ENCODE measurements at regions not wholly inside any gene's neighbourhood (a gene's known extent, or its start where the extent isn't known, plus 50 kb on each side); places are given as distances from the start of the nearest gene placed in this dataset.
"Not testable (repeated sequence)": the region's sequence is repeated elsewhere in the genome, so short reads cannot be mapped to it uniquely, and the experiment has no call there.

DNA sequence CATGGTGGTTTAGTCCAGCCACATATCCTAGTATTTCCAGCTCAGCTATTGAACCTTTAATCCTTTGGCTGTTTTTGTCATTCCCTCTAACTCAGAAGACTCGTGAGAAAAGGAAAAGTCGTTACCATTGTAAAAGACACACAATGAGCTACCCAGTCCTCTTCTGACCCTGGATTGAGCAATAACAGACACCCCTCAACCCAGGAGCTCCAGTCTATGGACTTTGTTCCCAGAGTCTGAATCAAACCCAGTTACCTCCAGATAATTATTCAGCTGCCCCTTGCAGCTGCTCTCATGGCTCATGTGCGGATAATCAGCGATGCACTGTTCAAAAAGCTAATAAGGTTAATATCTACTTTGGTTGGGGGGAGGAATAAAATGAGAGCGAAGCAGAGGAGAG is 402.4 kb downstream of the BTG1 start:
- H3K9me3 Mint-ChIP-seq = no peaks in the 10 kb centered on the region
- H3K4me3 Mint-ChIP-seq = no peak overlapping the region
- DNase-seq (ENCODE audit: extremely low spot score, unreplicated experiment) = no peak
- H3K4me1 Mint-ChIP-seq (ENCODE audit: unreplicated experiment) = no peaks in the 10 kb centered on the region
- no peaks in the 10 kb centered on the region for H3K27me3 Mint-ChIP-seq
- no peak for TF ChIP-seq CTCF (conservative IDR thresholded peaks at IDR 0.05)
- no peak overlapping the region for H3K27ac Mint-ChIP-seq
- no peaks in the 10 kb centered on the region for H3K36me3 Mint-ChIP-seq

DNA sequence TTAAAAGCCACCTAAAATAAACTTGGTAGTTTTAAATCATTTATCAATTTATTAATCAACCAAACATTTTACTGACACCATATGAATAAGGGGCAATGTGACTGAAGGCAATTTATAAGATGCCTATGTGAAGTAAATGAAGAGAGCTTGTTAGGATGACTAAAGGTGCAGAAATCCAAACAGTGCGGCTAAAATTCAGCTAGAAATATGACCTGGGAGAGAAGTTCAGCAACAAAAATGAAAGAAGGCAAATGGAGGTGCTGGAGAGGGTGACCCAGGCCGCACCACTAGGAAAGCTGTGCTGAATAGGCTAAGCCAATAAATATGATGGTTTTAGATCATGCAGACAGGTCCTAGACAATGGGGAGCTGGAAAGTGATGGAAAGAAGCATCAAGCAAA is 403.7 kb downstream of the BTG1 start:
- no peaks in the 10 kb centered on the region for H3K9me3 Mint-ChIP-seq
- no peak for DNase-seq (ENCODE audit: extremely low spot score, unreplicated experiment)
- H3K4me1 Mint-ChIP-seq (ENCODE audit: unreplicated experiment) = no peaks in the 10 kb centered on the region
- H3K36me3 Mint-ChIP-seq = no peaks in the 10 kb centered on the region
- no peak for TF ChIP-seq CTCF (conservative IDR thresholded peaks at IDR 0.05)
- no peak overlapping the region for H3K27ac Mint-ChIP-seq
- no peaks in the 10 kb centered on the region for H3K27me3 Mint-ChIP-seq
- no peak overlapping the region for H3K4me3 Mint-ChIP-seq

GRCh38 chr12:91733846-91734245 is 411.8 kb downstream of the BTG1 start:
- not testable (repeated sequence) for H3K9me3 Mint-ChIP-seq; DNase-seq (ENCODE audit: extremely low spot score, unreplicated experiment); H3K4me1 Mint-ChIP-seq (ENCODE audit: unreplicated experiment); H3K27ac Mint-ChIP-seq; H3K27me3 Mint-ChIP-seq; H3K4me3 Mint-ChIP-seq; H3K36me3 Mint-ChIP-seq

DNA sequence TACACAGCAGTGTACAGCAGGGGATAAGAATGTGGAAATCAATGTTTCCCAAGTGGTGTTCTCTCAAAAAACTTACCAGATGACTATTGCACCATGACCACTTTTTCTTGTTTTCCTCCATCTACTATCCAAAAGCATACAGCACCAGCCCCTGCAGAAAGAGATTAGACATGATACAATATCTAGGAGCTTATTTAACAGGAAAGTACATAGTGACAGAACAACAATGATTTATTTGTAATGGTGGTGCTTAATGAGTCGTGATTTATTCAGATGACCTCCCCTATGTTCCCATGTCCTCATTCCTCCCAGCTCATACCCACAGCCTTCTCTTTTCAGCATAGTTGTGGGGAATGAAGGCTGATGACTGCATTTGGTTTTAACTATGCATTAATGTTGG is 413.6 kb downstream of the BTG1 start:
- no peak for TF ChIP-seq CTCF (conservative IDR thresholded peaks at IDR 0.05)
- Mint-ChIP-seq H3K4me3 (no peak overlapping the region), H3K27ac (no peak overlapping the region), H3K36me3 (no peaks in the 10 kb centered on the region), H3K4me1 (ENCODE audit: unreplicated experiment) (no peaks in the 10 kb centered on the region), H3K27me3 (no peaks in the 10 kb centered on the region), H3K9me3 (peaks cover 5% of the 10 kb centered on the region)
- DNase-seq (ENCODE audit: extremely low spot score, unreplicated experiment) = no peak

DNA sequence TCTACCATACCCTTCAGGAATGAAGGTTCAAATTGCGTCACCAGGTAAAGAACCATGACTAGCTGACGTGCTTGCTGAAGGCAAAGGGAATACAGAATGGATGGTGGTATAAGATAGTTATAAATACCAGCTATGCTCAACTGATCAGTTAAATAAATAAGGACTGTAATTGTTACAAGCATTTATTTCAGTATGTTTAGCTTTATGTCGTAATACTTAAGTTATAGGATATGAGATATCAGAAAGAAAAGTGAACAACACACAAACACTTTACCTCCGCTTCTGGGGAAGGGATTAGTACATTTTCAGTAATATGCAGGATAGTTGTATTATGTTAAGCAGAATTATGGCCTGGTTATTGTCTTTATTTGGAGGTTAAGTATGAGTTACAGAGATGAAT is 416.1 kb downstream of the BTG1 start:
- Mint-ChIP-seq H3K27me3 (no peaks in the 10 kb centered on the region), H3K4me1 (ENCODE audit: unreplicated experiment) (no peaks in the 10 kb centered on the region), H3K9me3 (no peaks in the 10 kb centered on the region), H3K4me3 (no peak overlapping the region), H3K36me3 (no peaks in the 10 kb centered on the region), H3K27ac (no peak overlapping the region)
- no peak for DNase-seq (ENCODE audit: extremely low spot score, unreplicated experiment)
- no peak for TF ChIP-seq CTCF (conservative IDR thresholded peaks at IDR 0.05)

- no peaks in the 10 kb centered on the region for H3K4me1 Mint-ChIP-seq (ENCODE audit: unreplicated experiment)
- H3K9me3 Mint-ChIP-seq = no peaks in the 10 kb centered on the region
- TF ChIP-seq CTCF (conservative IDR thresholded peaks at IDR 0.05) = no peak
- no peaks in the 10 kb centered on the region for H3K27me3 Mint-ChIP-seq
- H3K36me3 Mint-ChIP-seq = no peaks in the 10 kb centered on the region
- H3K4me3 Mint-ChIP-seq = no peak overlapping the region
- no peak overlapping the region for H3K27ac Mint-ChIP-seq
- no peak for DNase-seq (ENCODE audit: extremely low spot score, unreplicated experiment)
Measured at GRCh38 chr12:91723191-91723590, 422.5 kb downstream of the BTG1 start.
